IMR-90 (cell line): ENCODE measurements at regions not wholly inside any gene's neighbourhood (a gene's known extent, or its start where the extent isn't known, plus 50 kb on each side); places are given as distances from the start of the nearest gene placed in this dataset.

Experiments used
- ATAC-seq: fragments of 200-7000 bp; cut with Tn5 transposase; 2 replicates; pipeline ENCODE4 v1.9.1; 2020; ENCODE audit warnings: low read depth, mild to moderate bottlenecking, moderate library complexity
- BruUV-seq: library from RNA; stranded (reverse); fragments of 400-500 nt; replicated peaks from 2 replicates; lab custom pipeline; 2021; lab: Mats Ljungman, UMichigan
- CTCF ChIA-PET: fragments of 300-600 bp; formaldehyde crosslinking; extraction: SDS; loops from one replicate; lab custom pipeline; 2021; ENCODE audit warnings: antibody characterized with exemption; lab: Yijun Ruan, JAX
- POLR2A ChIA-PET: fragments of 300-600 bp; sonication (Branson Sonifier 250); formaldehyde crosslinking; loops from one replicate; lab custom pipeline; 2022; ENCODE audit warnings: antibody characterized with exemption; ENCODE audit not compliant: unreplicated experiment; lab: Charles Lee
- DNase-seq: peaks from one replicate; pipeline ENCODE4 v3.0.0; 2013
- H2AFZ ChIP-seq: replicated peaks from 2 replicates; pipeline ENCODE3; 2013; ENCODE audit warnings: low read length, mild to moderate bottlenecking; ENCODE audit not compliant: poor library complexity
- H2AK5ac ChIP-seq: 2 replicates; pipeline ENCODE4 v1.6.1; 2013; ENCODE audit warnings: low read depth, low read length, inconsistent platforms
- H2AK9ac ChIP-seq: replicated peaks from 2 replicates; pipeline ENCODE3; 2013; ENCODE audit warnings: mild to moderate bottlenecking, low read depth, low read length, moderate library complexity; ENCODE audit not compliant: poor library complexity
- H2BK120ac ChIP-seq: 2 replicates; pipeline ENCODE4 v1.6.1; 2013; ENCODE audit warnings: low read depth, low read length, inconsistent platforms
- H2BK15ac ChIP-seq: 3 replicates; pipeline ENCODE4 v1.6.1; 2013; ENCODE audit warnings: low read depth, low read length, inconsistent platforms
- H2BK20ac ChIP-seq: 2 replicates; pipeline ENCODE4 v1.6.1; 2013; ENCODE audit warnings: low read depth, mild to moderate bottlenecking, inconsistent platforms, low read length, moderate library complexity
- H2BK5ac ChIP-seq: 2 replicates; pipeline ENCODE4 v1.6.1; 2013; ENCODE audit warnings: mild to moderate bottlenecking, low read depth, low read length, inconsistent platforms; ENCODE audit not compliant: poor library complexity, severe bottlenecking
- H3K14ac ChIP-seq: replicated peaks from 2 replicates; pipeline ENCODE4 v1.6.1; 2013; ENCODE audit warnings: low read depth, low read length, inconsistent platforms
- H3K18ac ChIP-seq: 2 replicates; pipeline ENCODE4 v1.6.1; 2013; ENCODE audit warnings: low read depth, low read length, control low read depth
- H3K23ac ChIP-seq: 2 replicates; pipeline ENCODE4 v1.6.1; 2013; ENCODE audit warnings: low read depth, low read length, inconsistent platforms
- H3K27ac ChIP-seq: 2 replicates; pipeline ENCODE4 v1.5.1; 2013; ENCODE audit warnings: mild to moderate bottlenecking, control low read depth, low read length; ENCODE audit not compliant: insufficient read depth
- H3K27me3 ChIP-seq: 2 replicates; pipeline ENCODE4 v1.6.1; 2013; ENCODE audit warnings: low read length; ENCODE audit not compliant: control insufficient read depth, insufficient read depth
- H3K36me3 ChIP-seq: 2 replicates; pipeline ENCODE4 v1.6.1; 2013; ENCODE audit warnings: low read length, mixed read lengths; ENCODE audit not compliant: control insufficient read depth, insufficient read depth
- H3K4ac ChIP-seq: 2 replicates; pipeline ENCODE4 v1.6.1; 2013; ENCODE audit warnings: low read depth, low read length, inconsistent platforms
- H3K4me1 ChIP-seq: 2 replicates; pipeline ENCODE4 v1.6.1; 2013; ENCODE audit warnings: low read length, mixed read lengths; ENCODE audit not compliant: control insufficient read depth, insufficient read depth
- H3K4me2 ChIP-seq: 2 replicates; pipeline ENCODE4 v1.6.1; 2013; ENCODE audit warnings: low read depth, mild to moderate bottlenecking, control low read depth, low read length, moderate library complexity
- H3K4me3 ChIP-seq: 2 replicates; pipeline ENCODE4 v1.5.1; 2013; ENCODE audit warnings: low read depth, mild to moderate bottlenecking, control low read depth, low read length, moderate library complexity; ENCODE audit not compliant: insufficient read depth
- H3K56ac ChIP-seq: 2 replicates; pipeline ENCODE4 v1.6.1; 2013; ENCODE audit warnings: low read length, inconsistent platforms; ENCODE audit not compliant: insufficient read depth; ENCODE audit errors: extremely low read depth
- H3K79me1 ChIP-seq, 2 experiments: 2 replicates each; pipeline ENCODE4 v1.6.1; 2013; ENCODE audit warnings: low read length in 2 of 2, inconsistent platforms in 1 of 2, low read depth in 1 of 2
- H3K9ac ChIP-seq: 2 replicates; pipeline ENCODE4 v1.6.1; 2013; ENCODE audit warnings: low read depth, low read length, control low read depth
- H3K9me1 ChIP-seq: 2 replicates; pipeline ENCODE4 v1.6.1; 2013; ENCODE audit warnings: low read length, inconsistent platforms; ENCODE audit not compliant: insufficient read depth
- H3K9me3 ChIP-seq: 2 replicates; pipeline ENCODE4 v1.6.1; 2013; ENCODE audit warnings: low read length; ENCODE audit not compliant: control insufficient read depth, insufficient read depth
- H4K20me1 ChIP-seq: 2 replicates; pipeline ENCODE4 v1.6.1; 2013; ENCODE audit warnings: low read length, inconsistent platforms; ENCODE audit not compliant: insufficient read depth
- H4K5ac ChIP-seq: 2 replicates; pipeline ENCODE4 v1.6.1; 2013; ENCODE audit warnings: mild to moderate bottlenecking, low read depth, low read length, control low read depth
- H4K8ac ChIP-seq, 2 experiments: 2 replicates each; pipeline ENCODE4 v1.6.1; 2013; ENCODE audit warnings: low read depth in 2 of 2, low read length in 2 of 2, control low read depth in 1 of 2, inconsistent platforms in 1 of 2
- H4K91ac ChIP-seq: 2 replicates; pipeline ENCODE4 v1.6.1; 2013; ENCODE audit warnings: low read depth, low read length, inconsistent platforms; ENCODE audit not compliant: insufficient read depth
- BHLHE40 ChIP-seq: fragments of 150-350 bp; IDR thresholded peaks from 2 replicates; pipeline ENCODE4 v1.6.1; 2016; ENCODE audit warnings: mild to moderate bottlenecking, low read depth, low read length
- CEBPB ChIP-seq: IDR thresholded peaks from 2 replicates; pipeline ENCODE4 v1.6.1; 2012; ENCODE audit warnings: low read depth, low read length, improper control_type of control experiment
- CHD1 ChIP-seq: IDR thresholded peaks from 2 replicates; pipeline ENCODE4 v1.6.1; 2012; ENCODE audit warnings: low read depth, low read length, improper control_type of control experiment
- CTCF ChIP-seq: conservative IDR thresholded peaks from 2 replicates; pipeline ENCODE4 v1.5.1; 2012; ENCODE audit warnings: mild to moderate bottlenecking, low read depth, low read length, improper control_type of control experiment
- ELK1 ChIP-seq: fragments of 150-350 bp; IDR thresholded peaks from 2 replicates; pipeline ENCODE4 v1.6.1; 2016; ENCODE audit warnings: low read depth, mild to moderate bottlenecking, low read length, moderate library complexity, borderline replicate concordance
- FOS ChIP-seq: fragments of 150-350 bp; IDR thresholded peaks from 2 replicates; pipeline ENCODE4 v1.6.1; 2016; ENCODE audit warnings: low read depth, low read length
- MAFK ChIP-seq: IDR thresholded peaks from 2 replicates; pipeline ENCODE4 v1.6.1; 2012; ENCODE audit warnings: low read depth, low read length, improper control_type of control experiment
- MAZ ChIP-seq: IDR thresholded peaks from 2 replicates; pipeline ENCODE4 v1.6.1; 2012; ENCODE audit warnings: low read depth, mild to moderate bottlenecking, low read length, improper control_type of control experiment, moderate library complexity, borderline replicate concordance
- MXI1 ChIP-seq: IDR thresholded peaks from 2 replicates; pipeline ENCODE4 v1.6.1; 2012; ENCODE audit warnings: low read depth, mild to moderate bottlenecking, low read length, moderate library complexity, borderline replicate concordance
- NFE2L2 ChIP-seq: fragments of 150-350 bp; IDR thresholded peaks from 2 replicates; pipeline ENCODE4 v1.6.1; 2016; ENCODE audit warnings: low read depth, mild to moderate bottlenecking, low read length
- POLR2A ChIP-seq: IDR thresholded peaks from 2 replicates; pipeline ENCODE4 v1.6.1; 2012; ENCODE audit warnings: mild to moderate bottlenecking, low read depth, low read length
- RAD21 ChIP-seq: IDR thresholded peaks from 2 replicates; pipeline ENCODE4 v1.6.1; 2012; ENCODE audit warnings: low read length, improper control_type of control experiment
- RCOR1 ChIP-seq: IDR thresholded peaks from 2 replicates; pipeline ENCODE4 v1.6.1; 2012; ENCODE audit warnings: mild to moderate bottlenecking, low read length, improper control_type of control experiment; ENCODE audit not compliant: insufficient replicate concordance
- RFX5 ChIP-seq: IDR thresholded peaks from 2 replicates; pipeline ENCODE4 v1.8.0; 2012; ENCODE audit warnings: low read depth, mild to moderate bottlenecking, low read length, moderate library complexity
- SMC3 ChIP-seq: fragments of 150-350 bp; IDR thresholded peaks from 2 replicates; pipeline ENCODE4 v1.6.1; 2016; ENCODE audit warnings: low read depth, mild to moderate bottlenecking, antibody characterized with exemption, low read length, moderate library complexity
- WGBS, 2 experiments: methylation state at CpG; one replicate each; pipeline versions ENCODE4 v1.1.5 to v1.1.7; 2013; ENCODE audit warnings: missing lambda C conversion rate in 2 of 2; ENCODE audit not compliant: insufficient read length in 1 of 2; ENCODE audit errors: extremely low coverage in 2 of 2; 5-methylcytosine and 5-hydroxymethylcytosine counted together
- dilution Hi-C: fragments of 300-500 bp; cut with HindIII; formaldehyde crosslinking; loops from one replicate; pipeline ENCODE4 v1.14.3; 2018; ENCODE audit warnings: low sequenced_read_pairs; ENCODE audit not compliant: unreplicated experiment
- in situ Hi-C: fragments of 300-500 bp; cut with MboI; formaldehyde crosslinking; loops from 3 replicates; pipeline ENCODE4 v1.14.3; 2019; ENCODE audit warnings: low sequenced_read_pairs, inconsistent platforms, mixed read lengths
- intact Hi-C: fragments of 100-400 bp; cut with micrococcal nuclease; formaldehyde crosslinking; loops from 2 replicates; pipeline ENCODE4 v1.10.0; 2022

GRCh38 chr1:208604295-208604694 lies 360.1 kb upstream of the PLXNA2 start:
- Histone ChIP-seq H4K91ac (no peak overlapping the region), H3K4me3 (no peak overlapping the region), H4K5ac (no peak overlapping the region), H4K8ac (no peak overlapping the region), H3K4ac (no peak overlapping the region), H2BK120ac (no peak overlapping the region), H2BK15ac (no peak overlapping the region), H2AFZ (no peak overlapping the region), H3K14ac (no peak overlapping the region), H2AK5ac (no peak overlapping the region), H3K23ac (no peak overlapping the region), H3K56ac (no peak overlapping the region), H3K4me2 (no peak overlapping the region), H3K27ac (no peak overlapping the region), H2BK20ac (no peak overlapping the region), H3K9ac (no peak overlapping the region), H3K4me1 (no peaks in the 10 kb centered on the region), H3K36me3 (no peaks in the 10 kb centered on the region), H2AK9ac (no peak overlapping the region), H3K18ac (no peak overlapping the region), H3K27me3 (no peaks in the 10 kb centered on the region), H3K9me1 (no peaks in the 10 kb centered on the region), H3K9me3 (peaks cover 3% of the 10 kb centered on the region; the same call in 1 of the 2 replicates), H2BK5ac (no peak overlapping the region), H4K20me1 (no peaks in the 10 kb centered on the region), H3K79me1 (no peaks in the 10 kb centered on the region)
- ATAC-seq (no peak), DNase-seq (no peak)
- BruUV-seq: no TSS peak
- intact Hi-C loops (no loop called here), in situ Hi-C loops (no loop called here), dilution Hi-C loops (no loop called here)
- TF ChIP-seq CEBPB (no peak), RFX5 (no peak), MXI1 (no peak), SMC3 (no peak), NFE2L2 (no peak), CTCF (no peak), RAD21 (no peak), ELK1 (no peak), BHLHE40 (no peak), MAZ (no peak), CHD1 (no peak), POLR2A (no peak), RCOR1 (no peak), MAFK (no peak), FOS (no peak)
- no CpG with 5 or more reads among the region's 4 CpGs for WGBS, 2 experiments
- CTCF ChIA-PET: interaction anchor here (0.6 kb wide), 1 partner anchor 607 kb away, joined by 3 read pairs; no protein-coding TSS in a partner anchor
- POLR2A ChIA-PET: no interaction called here
